ENCODE measurements at regions not wholly inside any gene's neighbourhood (a gene's known extent, or its start where the extent isn't known, plus 50 kb on each side); places are given as distances from the start of the nearest gene placed in this dataset.

- no peak for TF ChIP-seq CTCF (IDR thresholded peaks at IDR 0.05)
- TF ChIP-seq POLR2A (IDR thresholded peaks at IDR 0.05) = no peak
- no peak for TF ChIP-seq POLR2AphosphoS5 (IDR thresholded peaks at IDR 0.05)
These were observed 192.2 kb downstream of the TMEM167A start for GRCh38 chr5:82884821-82885471.

All from upper lobe of left lung (tissue), 4 donors.